ENCODE measurements at regions not wholly inside any gene's neighbourhood (a gene's known extent, or its start where the extent isn't known, plus 50 kb on each side); places are given as distances from the start of the nearest gene placed in this dataset.
"Not testable (repeated sequence)": the region's sequence is repeated elsewhere in the genome, so short reads cannot be mapped to it uniquely, and the experiment has no call there.

DNA sequence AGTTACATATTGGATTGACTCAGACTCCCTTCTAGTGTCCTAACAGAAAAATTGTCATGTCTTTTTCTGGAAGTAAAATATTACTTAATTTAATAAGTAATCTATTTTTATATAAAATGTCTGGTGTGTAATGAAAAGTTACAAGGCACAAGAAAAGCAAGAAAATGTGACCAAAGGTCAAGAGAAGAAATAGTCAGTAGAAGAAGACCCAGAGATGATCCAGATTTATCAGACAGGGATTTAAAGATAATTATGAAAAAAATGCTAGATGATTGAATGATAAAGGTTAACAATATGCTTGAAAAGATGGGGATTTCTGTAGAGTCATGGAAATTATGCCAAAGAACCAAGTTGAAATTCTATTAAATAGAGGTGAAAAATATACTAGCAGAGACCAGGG lies 87.8 kb downstream of the SYT15B start:
- H3K27me3 Mint-ChIP-seq (ENCODE audit: low read depth); H3K4me3 Mint-ChIP-seq; POLR2A ChIA-PET; H3K4me1 Mint-ChIP-seq (ENCODE audit: low read depth); H3K27ac Mint-ChIP-seq; DNase-seq; H3K36me3 Mint-ChIP-seq (ENCODE audit: low read depth); ATAC-seq; H3K9me3 Mint-ChIP-seq (ENCODE audit: insufficient read depth); CTCF ChIA-PET: not testable (repeated sequence)

DNA sequence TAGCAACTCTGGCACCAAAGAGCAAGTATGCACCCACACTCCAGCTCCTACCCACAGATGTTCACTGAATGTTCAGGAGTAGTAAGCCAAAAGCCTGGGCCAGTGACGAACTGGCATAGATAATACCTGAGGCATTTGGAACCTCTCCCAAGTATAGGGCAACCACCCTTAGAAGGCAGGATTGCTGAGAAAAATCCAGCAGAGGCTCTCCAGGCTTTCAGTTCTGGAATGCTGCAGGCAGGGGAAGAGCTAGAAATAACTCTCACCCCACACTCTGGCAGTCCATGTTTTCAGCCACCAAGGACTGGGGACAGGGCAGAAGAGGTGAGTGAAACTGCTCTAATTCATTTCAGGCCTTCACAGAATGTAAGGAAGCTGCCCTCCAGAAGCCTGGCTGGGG lies 90.3 kb downstream of the SYT15B start:
- POLR2A ChIA-PET; H3K27me3 Mint-ChIP-seq (ENCODE audit: low read depth); CTCF ChIA-PET: not testable (repeated sequence)

DNA sequence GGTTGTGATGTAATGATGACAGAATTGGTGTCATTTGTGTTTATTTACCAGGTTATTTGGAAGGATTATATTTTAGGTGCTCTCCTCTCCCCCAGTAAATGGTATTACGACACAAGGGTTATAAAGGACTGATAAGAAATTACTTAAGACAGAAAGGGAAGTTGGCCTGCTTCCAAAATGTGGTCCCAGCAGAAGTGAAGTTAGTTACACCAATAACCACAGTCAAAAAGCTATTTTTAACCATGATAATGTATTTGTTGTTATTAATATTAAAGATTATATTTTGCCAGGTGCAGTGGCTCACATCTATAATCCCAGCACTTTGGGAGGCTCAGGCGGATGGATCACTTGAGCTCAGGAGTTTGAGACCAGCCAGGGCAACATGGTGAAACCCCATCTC lies 92.5 kb downstream of the SYT15B start:
- H3K36me3 Mint-ChIP-seq (ENCODE audit: low read depth); H3K9me3 Mint-ChIP-seq (ENCODE audit: insufficient read depth); ATAC-seq; POLR2A ChIA-PET; H3K27me3 Mint-ChIP-seq (ENCODE audit: low read depth); H3K27ac Mint-ChIP-seq; H3K4me3 Mint-ChIP-seq; DNase-seq; CTCF ChIA-PET; H3K4me1 Mint-ChIP-seq (ENCODE audit: low read depth): not testable (repeated sequence)

More for the DNA sequence above, 90.3 kb downstream of the SYT15B start:
- ATAC-seq; H3K4me1 Mint-ChIP-seq (ENCODE audit: low read depth); H3K36me3 Mint-ChIP-seq (ENCODE audit: low read depth); H3K27ac Mint-ChIP-seq; H3K9me3 Mint-ChIP-seq (ENCODE audit: insufficient read depth); DNase-seq; H3K4me3 Mint-ChIP-seq: not testable (repeated sequence)

DNA sequence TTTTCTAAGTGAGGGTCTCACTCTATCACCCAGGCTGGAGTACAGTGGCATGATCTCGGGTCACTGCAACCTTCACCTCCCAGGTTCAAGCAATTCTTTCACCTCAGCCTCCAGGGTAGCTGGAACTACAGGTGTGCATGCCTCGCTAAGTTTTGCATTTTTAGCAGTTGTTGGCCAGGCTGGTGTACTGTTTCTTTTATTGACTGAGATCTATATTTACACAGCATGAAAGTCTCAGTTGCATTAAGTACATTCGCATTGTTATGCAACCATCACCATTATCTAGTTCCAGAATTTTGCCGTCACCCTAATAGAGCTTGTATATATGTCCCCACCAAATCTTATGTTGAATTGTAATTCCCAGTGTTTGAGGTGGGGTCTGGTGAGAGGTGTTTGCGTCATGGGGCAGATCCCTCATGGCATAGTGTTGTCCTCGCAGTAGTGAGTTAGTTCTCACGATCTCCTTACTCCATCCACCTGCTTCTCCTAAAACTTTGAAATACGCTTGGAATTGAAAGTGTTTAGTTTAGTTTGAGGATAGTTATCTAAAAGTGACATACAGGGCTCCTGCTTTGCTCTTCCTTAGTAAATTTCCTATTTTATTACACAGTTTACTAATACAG lies 101.3 kb downstream of the SYT15B start:
- H3K4me3 Mint-ChIP-seq; H3K36me3 Mint-ChIP-seq (ENCODE audit: low read depth); CTCF ChIA-PET; H3K27ac Mint-ChIP-seq; H3K9me3 Mint-ChIP-seq (ENCODE audit: insufficient read depth); H3K4me1 Mint-ChIP-seq (ENCODE audit: low read depth); POLR2A ChIA-PET; ATAC-seq; H3K27me3 Mint-ChIP-seq (ENCODE audit: low read depth); DNase-seq: not testable (repeated sequence)

DNA sequence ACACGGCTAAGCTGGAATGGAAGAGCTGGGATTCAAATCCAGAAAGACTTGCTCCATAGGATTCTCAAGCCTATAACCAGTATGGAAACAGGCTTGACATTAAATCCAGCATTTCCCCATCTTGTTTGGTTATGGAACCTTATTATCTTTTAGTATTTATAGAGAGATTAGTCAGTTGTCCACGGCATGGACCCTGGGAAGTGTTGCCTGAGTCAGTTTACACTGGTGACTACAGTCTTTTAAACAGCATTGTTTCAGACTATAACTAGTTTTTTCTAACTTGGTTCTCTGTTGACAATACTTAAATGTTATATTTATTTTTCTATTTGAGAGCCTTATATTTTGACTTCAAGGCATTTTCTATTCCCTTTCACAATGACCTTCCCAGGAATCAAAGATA lies 106.7 kb downstream of the SYT15B start:
- DNase-seq; H3K36me3 Mint-ChIP-seq (ENCODE audit: low read depth); CTCF ChIA-PET; H3K27ac Mint-ChIP-seq; H3K4me3 Mint-ChIP-seq; H3K9me3 Mint-ChIP-seq (ENCODE audit: insufficient read depth); H3K27me3 Mint-ChIP-seq (ENCODE audit: low read depth); ATAC-seq; POLR2A ChIA-PET; H3K4me1 Mint-ChIP-seq (ENCODE audit: low read depth): not testable (repeated sequence)

DNA sequence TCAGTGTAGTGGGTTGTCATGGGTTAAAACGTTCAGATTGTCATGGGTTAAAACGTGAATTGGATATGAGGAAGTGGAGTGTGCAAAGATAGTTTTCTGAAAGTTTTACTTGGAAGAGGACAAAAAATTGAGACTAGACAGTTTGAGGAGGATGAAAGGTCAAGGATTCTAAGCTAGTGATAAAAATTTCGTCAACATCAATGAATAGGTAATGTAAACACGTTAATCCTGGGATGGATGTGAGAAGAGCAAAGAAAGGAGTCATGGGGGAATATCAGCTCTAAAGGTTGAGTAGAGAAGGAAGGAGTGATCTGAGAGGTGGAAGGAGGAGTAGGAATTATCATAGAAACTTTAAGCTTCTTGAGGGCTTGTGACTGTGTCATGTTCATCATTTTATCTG lies 109.2 kb downstream of the SYT15B start:
- CTCF ChIA-PET; ATAC-seq; H3K4me3 Mint-ChIP-seq; DNase-seq; H3K9me3 Mint-ChIP-seq (ENCODE audit: insufficient read depth); H3K27me3 Mint-ChIP-seq (ENCODE audit: low read depth); H3K36me3 Mint-ChIP-seq (ENCODE audit: low read depth); POLR2A ChIA-PET; H3K4me1 Mint-ChIP-seq (ENCODE audit: low read depth); H3K27ac Mint-ChIP-seq: not testable (repeated sequence)

DNA sequence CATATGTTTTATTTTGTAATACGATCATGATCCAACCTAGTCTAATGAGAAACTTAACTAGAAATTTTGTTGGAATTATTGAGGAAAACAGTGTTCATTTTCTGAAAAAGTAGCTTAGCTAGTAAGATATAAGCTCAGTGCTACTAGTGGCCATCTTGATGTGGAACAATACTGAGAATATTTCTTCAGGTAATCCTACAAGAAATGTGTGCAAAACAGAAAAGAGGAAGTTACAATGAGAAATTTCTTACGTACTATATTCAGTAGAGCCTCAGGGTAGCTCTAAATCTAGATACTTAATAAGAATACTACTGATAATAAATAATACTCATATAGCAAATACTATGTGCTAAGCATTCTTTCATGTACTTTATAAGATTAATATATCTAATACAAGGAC lies 114.8 kb downstream of the SYT15B start:
- not testable (repeated sequence) for H3K27me3 Mint-ChIP-seq (ENCODE audit: low read depth); H3K27ac Mint-ChIP-seq

DNA sequence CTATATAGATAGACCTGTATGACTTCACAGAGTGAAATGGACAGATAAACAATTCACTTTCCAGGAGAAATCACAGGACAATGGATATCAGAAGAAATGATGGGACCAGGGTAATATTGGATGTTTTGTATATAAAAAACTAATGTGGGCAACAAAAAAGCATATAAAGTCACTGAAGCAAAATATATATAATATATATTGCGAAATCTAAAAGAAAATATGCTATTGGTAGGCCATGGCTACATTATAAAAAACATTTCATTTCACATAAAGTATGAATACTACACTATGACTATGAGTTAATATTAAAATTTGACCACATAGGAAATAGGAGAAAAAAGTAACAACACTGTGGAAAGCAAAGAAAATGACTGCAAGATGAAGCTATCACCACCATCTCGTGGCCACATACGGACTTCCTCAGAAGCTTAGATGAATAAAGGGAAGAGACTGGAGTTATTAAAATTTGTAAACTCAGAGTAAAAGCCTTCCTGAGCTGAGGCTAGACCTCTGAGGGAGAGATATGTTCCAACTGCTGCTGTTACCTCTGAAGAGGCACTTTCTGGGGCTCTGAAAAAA lies 115.8 kb downstream of the SYT15B start:
- POLR2A ChIA-PET; H3K4me1 Mint-ChIP-seq (ENCODE audit: low read depth); H3K9me3 Mint-ChIP-seq (ENCODE audit: insufficient read depth); ATAC-seq; H3K27me3 Mint-ChIP-seq (ENCODE audit: low read depth); H3K4me3 Mint-ChIP-seq; DNase-seq; H3K36me3 Mint-ChIP-seq (ENCODE audit: low read depth); CTCF ChIA-PET; H3K27ac Mint-ChIP-seq: not testable (repeated sequence)

More for the DNA sequence above, 114.8 kb downstream of the SYT15B start:
- H3K4me1 Mint-ChIP-seq (ENCODE audit: low read depth); DNase-seq; H3K9me3 Mint-ChIP-seq (ENCODE audit: insufficient read depth); H3K4me3 Mint-ChIP-seq; POLR2A ChIA-PET; CTCF ChIA-PET; H3K36me3 Mint-ChIP-seq (ENCODE audit: low read depth); ATAC-seq: not testable (repeated sequence)

DNA sequence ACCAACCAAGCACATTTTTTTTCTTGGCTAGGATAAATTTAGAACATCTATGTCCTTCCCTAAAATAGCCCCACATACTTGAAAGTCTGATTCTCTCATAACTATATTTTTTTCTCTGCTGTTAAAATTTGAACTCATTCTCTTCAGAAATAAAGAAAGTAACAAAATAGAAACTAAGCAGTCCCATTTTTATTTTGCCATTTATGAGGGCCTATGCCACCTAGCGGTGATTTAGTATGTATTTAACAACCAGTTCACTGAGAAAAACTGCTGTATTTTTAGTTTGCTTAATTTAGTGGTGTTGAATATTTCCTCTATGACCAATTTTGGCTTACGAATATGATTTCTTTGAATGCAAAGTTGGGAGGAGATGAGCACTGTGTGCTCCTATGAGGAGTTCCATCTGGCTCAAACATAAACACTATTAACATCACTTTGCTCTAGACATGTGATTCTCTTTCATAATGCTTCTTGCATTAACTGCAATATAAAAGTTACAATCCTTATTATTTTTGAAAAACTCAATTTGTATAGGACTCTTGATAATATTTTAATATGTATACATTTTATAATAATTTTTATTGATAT lies 116.6 kb downstream of the SYT15B start:
- ATAC-seq; H3K27me3 Mint-ChIP-seq (ENCODE audit: low read depth); H3K4me3 Mint-ChIP-seq; H3K9me3 Mint-ChIP-seq (ENCODE audit: insufficient read depth); POLR2A ChIA-PET; H3K27ac Mint-ChIP-seq; H3K36me3 Mint-ChIP-seq (ENCODE audit: low read depth); CTCF ChIA-PET; H3K4me1 Mint-ChIP-seq (ENCODE audit: low read depth): not testable (repeated sequence)
- peak; percentile 47 for DNase-seq

DNA sequence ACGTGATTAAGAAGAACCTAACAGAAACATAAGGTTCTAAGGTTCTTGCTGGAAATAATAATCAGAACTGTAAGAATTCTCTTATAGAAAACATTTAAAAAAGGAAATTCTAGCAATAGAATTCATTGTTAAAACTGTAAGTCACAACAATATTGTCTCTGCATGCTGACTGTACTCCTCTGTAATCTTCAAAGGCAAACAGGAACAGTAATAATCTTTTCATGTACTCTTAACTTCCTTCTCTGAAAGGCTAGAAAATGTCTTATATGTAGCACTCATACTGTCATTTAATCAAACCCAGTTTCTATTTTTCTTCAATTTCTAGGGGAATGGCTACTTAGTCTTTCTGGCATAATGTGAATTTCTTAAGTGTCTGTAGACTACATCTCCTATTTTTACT lies 103.5 kb upstream of the AGAP9 start:
- POLR2A ChIA-PET; H3K27me3 Mint-ChIP-seq (ENCODE audit: low read depth); H3K9me3 Mint-ChIP-seq (ENCODE audit: insufficient read depth); H3K4me1 Mint-ChIP-seq (ENCODE audit: low read depth); CTCF ChIA-PET; H3K27ac Mint-ChIP-seq; ATAC-seq; H3K4me3 Mint-ChIP-seq; H3K36me3 Mint-ChIP-seq (ENCODE audit: low read depth); DNase-seq: not testable (repeated sequence)

DNA sequence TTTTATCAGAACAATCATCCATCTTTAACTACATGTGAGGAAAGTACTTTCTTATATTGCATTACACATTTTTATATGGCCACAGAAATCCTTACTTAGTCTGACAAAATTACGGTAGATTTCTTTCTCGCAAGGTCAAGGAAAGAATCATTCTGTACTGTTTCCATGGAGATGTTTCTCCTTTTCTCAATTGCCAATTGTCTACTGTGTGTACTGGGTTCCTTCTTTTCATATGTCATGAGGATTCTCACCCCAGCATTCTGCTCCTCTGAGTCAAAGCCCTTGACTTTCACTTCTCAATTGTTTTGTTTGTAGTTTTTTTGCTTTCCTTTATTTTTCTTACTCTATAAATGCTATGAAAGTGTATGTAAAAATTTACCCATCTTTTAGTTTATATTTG lies 99.3 kb upstream of the AGAP9 start:
- ATAC-seq; H3K36me3 Mint-ChIP-seq (ENCODE audit: low read depth); H3K27me3 Mint-ChIP-seq (ENCODE audit: low read depth); CTCF ChIA-PET; H3K4me3 Mint-ChIP-seq; H3K9me3 Mint-ChIP-seq (ENCODE audit: insufficient read depth); POLR2A ChIA-PET; DNase-seq; H3K27ac Mint-ChIP-seq; H3K4me1 Mint-ChIP-seq (ENCODE audit: low read depth): not testable (repeated sequence)

DNA sequence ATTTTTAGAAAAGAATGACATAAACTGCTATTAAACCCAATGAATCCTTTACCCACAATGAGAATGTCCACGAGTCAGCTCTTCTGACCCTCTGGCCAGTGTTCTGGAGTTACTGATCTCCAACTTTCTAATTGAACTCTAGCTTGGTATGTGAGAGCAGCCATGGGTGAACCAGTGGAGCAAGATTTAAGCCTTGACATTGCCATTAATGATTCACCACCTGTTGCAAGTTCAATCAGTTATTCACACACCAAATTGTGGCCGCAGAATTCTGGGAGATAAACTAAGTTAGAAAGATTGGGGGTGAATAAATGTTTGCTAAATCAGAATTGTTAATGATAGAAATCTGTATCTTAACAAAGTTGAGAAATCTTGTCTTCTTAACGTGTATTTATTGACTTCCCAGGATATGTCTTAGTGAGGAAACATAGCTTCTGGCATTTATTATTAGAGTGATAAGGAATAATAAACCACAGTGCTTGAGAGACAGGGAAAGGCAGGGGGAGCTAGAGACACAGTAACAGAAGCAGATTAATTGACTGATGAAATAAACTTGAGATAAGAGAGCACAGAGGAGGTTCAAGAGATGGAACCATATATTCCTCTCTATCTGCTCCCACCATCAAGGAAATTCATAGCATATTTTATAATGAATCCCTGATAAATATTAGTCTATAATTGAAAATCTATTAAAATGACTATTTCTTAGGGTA lies 96.0 kb upstream of the AGAP9 start:
- POLR2A ChIA-PET; H3K4me3 Mint-ChIP-seq; H3K27me3 Mint-ChIP-seq (ENCODE audit: low read depth); DNase-seq; CTCF ChIA-PET; H3K27ac Mint-ChIP-seq; H3K36me3 Mint-ChIP-seq (ENCODE audit: low read depth); ATAC-seq; H3K4me1 Mint-ChIP-seq (ENCODE audit: low read depth); H3K9me3 Mint-ChIP-seq (ENCODE audit: insufficient read depth): not testable (repeated sequence)

Data from activated CD8-positive, alpha-beta T cell treated with anti-CD3 and anti-CD28 coated beads, Interleukin-2, amount 10 ng/mL, durations not matched to agents 7 days and 5 days (primary cell).